Hepatocyte (in vitro differentiated cells): ENCODE measurements at regions not wholly inside any gene's neighbourhood (a gene's known extent, or its start where the extent isn't known, plus 50 kb on each side); places are given as distances from the start of the nearest gene placed in this dataset.

ENCODE experiments used
- DNase-seq: peaks from one replicate; pipeline ENCODE4 v3.0.0-alpha.2; 2016; ENCODE audit warnings: low spot score
- H2AFZ ChIP-seq: fragments of 200-600 bp; sonication (generic); 2 replicates; pipeline ENCODE4 v1.6.0; 2016; ENCODE audit warnings: antibody characterized with exemption, mild to moderate bottlenecking
- H3K27ac ChIP-seq: fragments of 200-600 bp; sonication (generic); 2 replicates; pipeline ENCODE4 v1.5.1; 2016; ENCODE audit warnings: mild to moderate bottlenecking
- H3K27me3 ChIP-seq: fragments of 200-600 bp; sonication (generic); 2 replicates; pipeline ENCODE4 v1.6.1; 2016
- H3K36me3 ChIP-seq: fragments of 200-600 bp; sonication (generic); replicated peaks from 2 replicates; pipeline ENCODE4 v1.5.1; 2016; ENCODE audit warnings: low read depth; ENCODE audit not compliant: insufficient read depth
- H3K4me1 ChIP-seq: fragments of 200-600 bp; sonication (generic); 2 replicates; pipeline ENCODE4 v1.5.1; 2016; ENCODE audit warnings: mild to moderate bottlenecking, moderate library complexity; ENCODE audit not compliant: insufficient read depth
- H3K4me2 ChIP-seq: fragments of 200-600 bp; sonication (generic); 2 replicates; pipeline ENCODE4 v1.6.0; 2016
- H3K4me3 ChIP-seq: fragments of 200-600 bp; sonication (generic); 2 replicates; pipeline ENCODE4 v1.5.1; 2016; ENCODE audit warnings: mild to moderate bottlenecking
- H3K79me2 ChIP-seq: fragments of 200-600 bp; sonication (generic); 2 replicates; pipeline ENCODE4 v1.6.0; 2017; ENCODE audit warnings: mild to moderate bottlenecking
- H3K9me2 ChIP-seq: fragments of 200-600 bp; sonication (generic); replicated peaks from 2 replicates; pipeline ENCODE4 v1.6.0; 2017; ENCODE audit warnings: mild to moderate bottlenecking; ENCODE audit not compliant: insufficient read depth
- H3K9me3 ChIP-seq: fragments of 200-600 bp; sonication (generic); 2 replicates; pipeline ENCODE4 v1.5.1; 2016; ENCODE audit warnings: low read depth, mild to moderate bottlenecking
- H4K20me1 ChIP-seq: fragments of 200-600 bp; sonication (generic); 2 replicates; pipeline ENCODE4 v1.6.0; 2016; ENCODE audit warnings: mild to moderate bottlenecking; ENCODE audit not compliant: insufficient read depth, poor library complexity, severe bottlenecking
- CTCF ChIP-seq: fragments of 200-600 bp; sonication (generic); IDR thresholded peaks from 2 replicates; pipeline ENCODE4 v1.5.1; 2016; ENCODE audit warnings: antibody characterized with exemption, mild to moderate bottlenecking; ENCODE audit not compliant: poor library complexity
- EZH2 ChIP-seq: fragments of 200-600 bp; sonication (generic); IDR thresholded peaks from 2 replicates; pipeline ENCODE4 v1.6.1; 2016; ENCODE audit warnings: antibody characterized with exemption, mild to moderate bottlenecking, borderline replicate concordance
- EZH2phosphoT487 ChIP-seq: fragments of 200-600 bp; sonication (generic); IDR thresholded peaks from one replicate; pipeline ENCODE4 v1.6.1; 2018; ENCODE audit warnings: antibody characterized with exemption, mild to moderate bottlenecking, low read depth, moderate library complexity; ENCODE audit not compliant: unreplicated experiment, severe bottlenecking
- WGBS: methylation state at CpG from one replicate; pipeline ENCODE4 v1.1.6; 2016; ENCODE audit warnings: low lambda C conversion rate; ENCODE audit errors: missing lambda C conversion rate; 5-methylcytosine and 5-hydroxymethylcytosine counted together

- TF ChIP-seq EZH2, result no peak
- no peak for TF ChIP-seq EZH2phosphoT487
- no peak for TF ChIP-seq CTCF
- Histone ChIP-seq H3K27ac (no peak overlapping the region), H3K9me3 (no peaks in the 10 kb centered on the region), H3K9me2 (no peaks in the 10 kb centered on the region), H3K4me1 (no peaks in the 10 kb centered on the region), H2AFZ (no peak overlapping the region), H3K4me2 (no peak overlapping the region), H4K20me1 (no peaks in the 10 kb centered on the region), H3K27me3 (no peaks in the 10 kb centered on the region), H3K79me2 (no peaks in the 10 kb centered on the region), H3K4me3 (no peak overlapping the region), H3K36me3 (no peaks in the 10 kb centered on the region)
- WGBS, result 69% methylated on average over 2 of the region's 2 CpGs
- DNase-seq, result no peak
Observed at GRCh38 chr3:166713787-166714186, 666.3 kb downstream of the ZBBX start.

GRCh38 chr3:166706094-166706493 is 674.0 kb downstream of the ZBBX start:
- WGBS, result 27% methylated on average over 2 of the region's 2 CpGs
- DNase-seq, result no peak

GRCh38 chr3:166697495-166697894 is 682.6 kb downstream of the ZBBX start:
- H3K27ac ChIP-seq, result no peak overlapping the region
- no peaks in the 10 kb centered on the region for H3K4me1 ChIP-seq
- H3K9me3 ChIP-seq, result no peaks in the 10 kb centered on the region
- no peak for DNase-seq
- no peaks in the 10 kb centered on the region for H3K79me2 ChIP-seq
- H3K27me3 ChIP-seq, result no peaks in the 10 kb centered on the region
- H3K9me2 ChIP-seq, result no peaks in the 10 kb centered on the region
- H2AFZ ChIP-seq, result no peak overlapping the region
- TF ChIP-seq EZH2phosphoT487, result no peak
- no peak for TF ChIP-seq EZH2
- TF ChIP-seq CTCF, result no peak
- no peaks in the 10 kb centered on the region for H3K36me3 ChIP-seq
- WGBS, result 86% methylated on average over 1 of the region's 1 CpG
- no peaks in the 10 kb centered on the region for H4K20me1 ChIP-seq
- no peak overlapping the region for H3K4me3 ChIP-seq
- no peak overlapping the region for H3K4me2 ChIP-seq

More at GRCh38 chr3:166706094-166706493, 674.0 kb downstream of the ZBBX start:
- H2AFZ ChIP-seq, result no peak overlapping the region
- H3K27ac ChIP-seq, result no peak overlapping the region
- H3K4me1 ChIP-seq, result no peaks in the 10 kb centered on the region
- TF ChIP-seq EZH2 (no peak), CTCF (no peak), EZH2phosphoT487 (no peak)
- H4K20me1 ChIP-seq, result no peaks in the 10 kb centered on the region
- H3K9me2 ChIP-seq, result no peaks in the 10 kb centered on the region
- H3K79me2 ChIP-seq, result no peaks in the 10 kb centered on the region
- no peaks in the 10 kb centered on the region for H3K27me3 ChIP-seq
- peak overlapping the region; percentile 23 for H3K4me2 ChIP-seq
- H3K9me3 ChIP-seq, result no peaks in the 10 kb centered on the region
- no peak overlapping the region for H3K4me3 ChIP-seq
- H3K36me3 ChIP-seq, result no peaks in the 10 kb centered on the region

GRCh38 chr3:166696103-166696502 is 684.0 kb downstream of the ZBBX start:
- H3K9me2 ChIP-seq, result no peaks in the 10 kb centered on the region
- H3K27ac ChIP-seq, result no peak overlapping the region
- H3K79me2 ChIP-seq, result no peaks in the 10 kb centered on the region
- DNase-seq, result no peak
- H3K9me3 ChIP-seq, result no peaks in the 10 kb centered on the region
- H4K20me1 ChIP-seq, result no peaks in the 10 kb centered on the region
- H3K27me3 ChIP-seq, result no peaks in the 10 kb centered on the region
- no peak overlapping the region for H2AFZ ChIP-seq
- H3K36me3 ChIP-seq, result no peaks in the 10 kb centered on the region
- WGBS, result 82% methylated on average over 2 of the region's 2 CpGs
- no peak for TF ChIP-seq EZH2phosphoT487
- TF ChIP-seq CTCF, result no peak
- no peak for TF ChIP-seq EZH2
- no peak overlapping the region for H3K4me2 ChIP-seq
- no peaks in the 10 kb centered on the region for H3K4me1 ChIP-seq
- no peak overlapping the region for H3K4me3 ChIP-seq
